CD4-positive, alpha-beta T cell treated with Interleukin-10 for 1 hour (primary cell): ENCODE measurements at regions not wholly inside any gene's neighbourhood (a gene's known extent, or its start where the extent isn't known, plus 50 kb on each side); places are given as distances from the start of the nearest gene placed in this dataset.
"Not testable (repeated sequence)": the region's sequence is repeated elsewhere in the genome, so short reads cannot be mapped to it uniquely, and the experiment has no call there.

Experiments
- DNase-seq: peaks from one replicate; pipeline ENCODE4 v3.0.0-alpha.2; 2020

DNA sequence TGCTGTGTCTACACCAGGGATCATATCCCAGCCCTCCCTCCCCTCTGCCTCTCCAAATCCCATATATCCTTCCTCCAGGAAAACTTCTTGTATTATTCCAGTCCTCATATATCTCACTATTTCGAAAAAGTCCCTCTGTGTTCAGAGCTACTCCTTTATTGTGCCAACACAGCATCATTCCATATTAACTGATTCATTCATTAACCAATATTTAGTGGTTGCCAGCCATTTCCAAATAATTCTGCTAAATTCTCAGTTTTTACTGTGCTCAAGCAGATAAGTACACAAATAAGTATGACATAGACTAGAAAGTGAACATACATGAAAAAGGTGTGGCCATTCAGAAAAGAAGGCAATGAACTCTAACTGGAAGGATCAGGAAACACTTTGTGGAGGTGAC, 241.6 kb upstream of the DUSP10 start:
- DNase-seq, result no peak

DNA sequence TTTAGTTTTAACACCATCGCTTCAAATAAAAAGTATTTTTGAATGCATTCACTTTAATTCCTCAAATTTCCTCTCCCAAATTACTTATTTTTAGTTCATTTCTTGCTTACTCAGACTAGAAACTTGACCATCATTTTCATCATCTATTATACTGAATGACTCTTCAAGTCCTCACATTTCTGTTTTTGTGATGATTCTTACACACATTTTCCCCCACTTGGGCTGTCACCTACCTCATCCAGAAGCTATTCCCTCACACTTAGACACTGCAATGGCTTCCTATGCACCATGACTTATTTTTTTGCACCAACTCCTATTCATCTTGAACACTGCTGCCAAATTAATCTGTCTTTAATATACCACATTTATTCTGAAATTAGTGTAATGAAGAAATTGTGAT, 239.6 kb upstream of the DUSP10 start:
- no peak for DNase-seq

DNA sequence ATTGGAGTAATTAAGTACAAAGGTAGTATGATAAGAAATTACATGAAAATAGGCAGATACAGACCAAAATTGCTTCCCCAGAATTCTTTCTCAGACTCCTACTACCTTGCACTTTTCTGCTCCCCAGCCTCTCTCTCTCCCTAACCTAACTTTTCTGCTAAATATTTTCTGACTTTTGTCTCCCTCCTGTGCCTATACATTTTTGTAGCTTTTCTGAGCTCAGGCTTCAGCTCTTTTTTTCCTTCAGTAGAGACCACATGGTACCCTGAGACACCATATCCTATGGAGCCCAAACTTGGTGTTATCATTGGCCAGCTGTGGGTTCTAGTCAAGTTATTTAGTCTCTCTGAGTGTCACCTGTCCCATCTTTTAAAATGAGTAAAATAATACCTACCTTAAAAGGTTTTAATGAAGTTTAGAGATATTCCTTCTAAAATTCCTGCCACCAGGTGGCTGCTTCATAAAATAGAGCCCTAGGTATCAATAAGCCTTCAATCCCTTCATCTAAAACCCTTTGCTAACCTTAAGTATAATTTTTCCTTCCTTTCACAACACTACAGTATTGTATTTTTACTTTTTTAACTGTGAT, 237.6 kb upstream of the DUSP10 start:
- peak; percentile 4 for DNase-seq

DNA sequence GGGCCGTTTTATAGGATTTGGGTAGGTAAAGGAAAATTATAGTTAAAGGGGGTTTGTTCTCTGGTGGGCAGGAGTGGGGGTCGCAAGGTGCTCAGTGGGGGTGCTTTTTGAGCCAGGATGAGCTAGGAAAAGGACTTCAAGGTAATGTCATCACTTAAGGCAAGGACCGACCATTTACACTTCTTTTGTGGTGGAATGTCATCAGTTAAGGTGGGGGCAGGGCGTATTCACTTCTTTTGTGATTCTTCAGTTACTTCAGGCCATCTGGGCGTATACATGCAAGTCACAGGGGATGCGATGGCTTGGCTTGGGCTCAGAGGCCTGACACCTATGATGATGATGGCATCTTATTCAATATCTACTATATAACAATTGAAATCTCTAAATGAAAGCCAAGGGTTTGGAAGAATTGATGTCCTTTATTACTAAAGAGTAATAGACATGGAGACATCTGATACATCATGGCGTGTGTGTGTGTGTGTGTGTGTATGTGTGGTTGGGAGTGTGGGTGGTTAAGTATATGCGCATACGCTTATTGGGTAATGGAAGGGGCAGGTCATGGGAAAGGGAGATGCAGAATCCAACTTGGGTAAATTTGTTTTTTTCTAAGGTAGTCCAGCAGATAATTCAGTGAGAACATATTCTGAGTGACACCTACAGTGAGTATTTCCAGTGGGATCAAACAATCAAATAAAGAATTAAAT, 236.9 kb upstream of the DUSP10 start:
- not testable (repeated sequence) for DNase-seq

DNA sequence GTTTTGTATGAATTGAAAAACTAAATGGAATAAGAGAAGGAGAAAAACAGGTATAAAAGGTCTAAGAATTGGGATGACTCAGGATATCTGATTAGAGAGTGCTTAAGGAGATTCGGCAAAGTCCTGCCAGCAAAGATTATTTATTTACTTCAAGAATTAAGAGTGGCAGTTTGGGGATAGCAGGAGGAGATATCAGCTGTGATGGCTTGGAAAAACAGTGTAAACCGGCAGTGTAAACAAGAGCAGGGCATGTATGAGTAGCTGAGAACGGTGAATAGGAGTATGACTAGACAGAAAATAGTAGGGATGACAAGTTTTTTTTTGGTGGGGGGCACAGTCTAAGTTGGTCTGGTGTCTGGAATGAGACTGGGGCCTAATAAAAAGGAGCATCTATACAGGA, 231.9 kb upstream of the DUSP10 start:
- not testable (repeated sequence) for DNase-seq

DNA sequence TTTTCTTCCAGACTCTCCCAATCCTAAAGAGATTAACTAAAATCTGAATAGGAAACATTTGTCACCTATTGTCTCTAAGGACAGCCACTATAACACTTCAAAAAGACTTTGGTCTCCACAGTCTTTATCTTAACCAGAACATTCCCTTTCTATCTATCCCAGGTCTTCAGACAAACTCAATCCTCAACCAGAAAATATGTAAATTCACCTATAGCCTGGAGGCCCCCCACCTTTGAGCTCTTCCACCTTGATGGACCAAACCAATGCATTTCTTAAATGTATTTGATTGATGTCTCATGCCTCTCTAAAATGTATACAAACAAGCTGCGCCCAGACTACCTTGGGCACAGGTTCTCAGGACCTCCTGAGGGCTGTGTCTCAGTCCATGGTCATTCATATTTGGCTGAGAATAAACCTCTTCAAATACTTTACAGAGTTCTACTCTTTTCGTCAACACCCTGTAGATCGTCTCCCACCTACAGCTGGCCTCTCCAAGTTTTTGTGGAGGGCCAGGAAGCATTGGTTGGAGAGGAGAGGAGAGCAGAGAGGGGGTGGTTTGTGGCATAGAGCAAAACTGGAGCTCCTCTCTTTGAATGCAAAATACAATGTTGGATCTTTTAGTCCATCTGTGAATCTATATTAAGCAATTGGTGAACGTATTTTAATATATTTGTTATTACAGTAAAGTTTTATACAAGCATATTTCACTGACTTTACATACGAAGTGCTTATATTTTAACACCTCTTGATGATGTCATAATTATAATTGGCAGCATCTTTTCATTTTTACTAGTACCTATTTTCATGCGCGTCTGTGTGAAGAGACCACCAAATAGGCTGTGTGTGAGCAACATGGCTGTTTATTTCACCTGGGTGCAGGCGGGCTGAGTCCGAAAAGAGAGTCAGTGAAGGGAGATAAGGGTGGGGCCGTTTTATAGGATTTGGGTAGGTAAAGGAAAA, 230.7 kb upstream of the DUSP10 start:
- DNase-seq, result no peak

DNA sequence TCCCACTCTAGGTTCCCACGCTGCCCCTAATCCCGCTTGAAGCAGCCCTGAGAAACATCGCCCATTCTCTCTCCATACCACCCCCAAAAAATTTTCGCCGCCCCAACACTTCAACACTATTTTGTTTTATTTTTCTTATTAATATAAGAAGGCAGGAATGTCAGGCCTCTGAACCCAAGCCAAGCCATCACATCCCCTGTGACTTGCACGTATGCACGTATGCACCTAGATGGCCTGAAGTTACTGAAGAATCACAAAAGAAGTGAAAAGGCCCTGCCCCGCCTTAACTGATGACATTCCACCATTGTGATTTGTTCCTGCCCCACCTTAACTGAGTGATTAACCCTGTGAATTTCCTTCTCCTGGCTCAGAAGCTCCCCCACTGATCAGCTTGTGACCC, 229.1 kb upstream of the DUSP10 start:
- not testable (repeated sequence) for DNase-seq

DNA sequence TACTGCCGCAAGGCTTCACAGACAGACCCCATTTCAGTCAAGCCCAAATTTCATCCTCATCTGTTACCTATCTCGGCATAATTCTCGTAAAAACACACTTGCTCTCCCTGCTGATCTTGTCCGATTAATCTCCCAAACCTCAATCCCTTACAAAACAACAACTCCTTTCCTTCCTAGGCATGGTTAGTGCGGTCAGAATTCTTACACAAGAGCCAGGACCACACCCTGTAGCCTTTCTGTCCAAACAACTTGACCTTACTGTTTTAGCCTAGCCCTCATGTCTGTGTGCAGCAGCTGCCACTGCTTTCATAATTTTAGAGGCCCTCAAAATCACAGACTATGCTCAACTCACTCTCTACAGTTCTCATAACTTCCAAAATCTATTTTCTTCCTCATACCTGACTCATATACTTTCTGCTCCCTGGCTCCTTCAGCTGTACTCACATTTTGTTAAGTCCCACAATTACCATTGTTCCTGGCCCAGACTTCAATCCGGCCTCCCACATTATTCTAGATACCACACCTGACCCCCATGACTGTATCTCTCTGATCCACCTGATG, 227.5 kb upstream of the DUSP10 start:
- DNase-seq, result not testable (repeated sequence)

DNA sequence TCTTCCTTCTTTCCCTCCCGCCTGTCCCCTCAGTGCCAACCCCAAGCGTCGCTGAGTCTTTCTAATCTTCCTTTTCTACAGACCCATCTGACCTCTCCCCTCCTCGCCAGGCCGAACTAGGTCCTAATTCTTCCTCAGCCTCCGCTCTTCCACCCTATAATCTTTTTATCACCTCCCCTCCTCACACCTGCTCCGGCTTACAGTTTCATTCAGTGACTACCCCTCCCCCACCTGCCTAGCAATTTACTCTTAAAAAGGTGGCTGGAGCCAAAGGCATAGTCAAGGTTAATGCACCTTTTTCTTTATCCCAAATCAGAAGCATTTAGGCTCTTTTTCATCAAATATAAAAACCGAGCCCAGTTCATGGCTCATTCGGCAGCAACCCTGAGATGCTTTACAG, 225.6 kb upstream of the DUSP10 start:
- DNase-seq, result not testable (repeated sequence)

DNA sequence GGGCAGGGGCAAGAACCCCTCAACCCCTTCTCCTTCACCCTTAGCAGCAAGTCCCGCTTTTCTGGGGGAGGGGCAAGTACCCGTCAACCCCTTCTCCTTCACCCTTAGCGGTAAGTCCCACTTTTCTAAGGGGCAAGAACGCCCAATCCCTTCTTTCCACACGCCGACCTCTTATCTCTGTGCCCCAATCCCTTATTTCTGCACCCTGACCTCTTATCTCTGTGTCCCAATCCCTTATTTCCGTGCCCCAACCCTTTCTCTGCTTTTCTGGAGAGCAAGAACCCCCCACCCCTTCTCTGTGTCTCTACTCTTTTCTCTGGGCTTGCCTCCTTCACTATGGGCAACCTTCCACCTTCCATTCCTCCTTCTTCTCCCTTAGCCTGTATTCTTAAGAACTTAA, 225.0 kb upstream of the DUSP10 start:
- not testable (repeated sequence) for DNase-seq

DNA sequence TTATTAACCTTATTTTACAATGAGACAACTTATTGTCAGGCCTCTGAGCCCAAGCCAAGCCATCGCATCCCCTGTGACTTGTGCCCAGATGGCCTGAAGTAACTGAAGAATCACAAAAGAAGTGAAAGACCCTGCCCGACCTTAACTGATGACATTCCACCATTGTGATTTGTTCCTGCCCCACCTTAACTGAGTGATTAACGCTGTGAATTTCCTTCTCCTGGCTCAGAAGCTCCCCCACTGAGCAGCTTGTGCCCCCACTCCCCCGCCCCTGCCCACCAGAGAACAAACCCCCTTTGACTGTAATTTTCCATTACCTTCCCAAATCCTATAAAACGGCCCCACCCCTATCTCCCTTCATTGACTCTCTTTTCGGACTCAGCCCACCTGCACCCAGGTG, 224.0 kb upstream of the DUSP10 start:
- not testable (repeated sequence) for DNase-seq

DNA sequence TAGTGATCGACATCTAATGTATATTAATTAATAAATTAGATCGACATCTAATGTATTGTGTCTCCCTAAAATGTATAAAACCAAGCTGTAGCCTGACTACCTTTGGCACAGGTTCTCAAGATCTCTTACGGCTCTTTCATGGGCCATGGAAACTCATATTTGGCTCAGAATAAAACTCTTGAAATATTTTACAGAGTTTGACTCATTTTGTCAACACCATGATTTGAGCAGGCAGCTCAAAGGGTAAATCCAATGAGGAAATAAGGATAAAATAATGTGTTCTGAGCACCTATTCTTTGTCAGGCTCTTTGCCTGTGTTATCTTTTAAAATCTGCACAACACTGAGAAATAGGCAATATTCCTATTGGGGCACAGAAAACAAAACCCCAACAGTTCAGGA, 223.4 kb upstream of the DUSP10 start:
- no peak for DNase-seq

DNA sequence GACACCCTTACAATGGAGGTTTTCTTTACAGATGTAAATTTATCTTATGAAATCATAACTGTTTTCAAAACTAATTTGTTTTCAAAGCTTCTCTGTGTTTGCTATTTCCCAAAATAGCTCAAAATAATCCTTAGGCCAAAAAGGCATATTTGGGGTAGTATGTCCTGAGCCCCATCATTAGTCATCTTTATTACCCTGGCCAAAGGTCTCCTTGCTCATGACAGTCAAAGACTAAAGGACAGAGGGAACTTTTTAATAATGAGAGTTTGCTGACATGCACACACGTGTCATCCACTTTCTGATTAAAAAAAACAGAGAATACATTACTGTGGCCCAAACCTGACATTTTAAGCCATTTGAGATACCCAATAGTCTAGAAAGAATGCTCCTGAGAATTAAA, 221.9 kb upstream of the DUSP10 start:
- DNase-seq, result no peak

DNA sequence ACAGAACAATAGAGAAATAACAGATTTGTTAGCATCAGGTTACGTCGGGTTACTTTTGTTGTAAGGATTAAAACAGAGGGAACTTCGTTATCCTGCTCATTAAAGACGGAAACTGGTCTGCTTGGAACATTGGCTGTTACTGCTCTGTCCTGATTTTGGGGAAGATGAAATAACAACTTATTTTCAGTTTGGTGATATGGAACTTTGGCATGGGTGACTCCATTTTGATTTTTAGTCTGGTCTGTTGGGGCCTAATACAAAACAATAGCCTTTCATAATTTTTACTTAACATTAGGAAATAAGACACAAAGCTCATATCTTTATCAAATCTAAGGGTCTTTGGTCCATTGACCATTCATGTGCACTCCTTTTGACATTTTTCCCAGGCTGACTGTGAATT, 220.5 kb upstream of the DUSP10 start:
- DNase-seq, result no peak

DNA sequence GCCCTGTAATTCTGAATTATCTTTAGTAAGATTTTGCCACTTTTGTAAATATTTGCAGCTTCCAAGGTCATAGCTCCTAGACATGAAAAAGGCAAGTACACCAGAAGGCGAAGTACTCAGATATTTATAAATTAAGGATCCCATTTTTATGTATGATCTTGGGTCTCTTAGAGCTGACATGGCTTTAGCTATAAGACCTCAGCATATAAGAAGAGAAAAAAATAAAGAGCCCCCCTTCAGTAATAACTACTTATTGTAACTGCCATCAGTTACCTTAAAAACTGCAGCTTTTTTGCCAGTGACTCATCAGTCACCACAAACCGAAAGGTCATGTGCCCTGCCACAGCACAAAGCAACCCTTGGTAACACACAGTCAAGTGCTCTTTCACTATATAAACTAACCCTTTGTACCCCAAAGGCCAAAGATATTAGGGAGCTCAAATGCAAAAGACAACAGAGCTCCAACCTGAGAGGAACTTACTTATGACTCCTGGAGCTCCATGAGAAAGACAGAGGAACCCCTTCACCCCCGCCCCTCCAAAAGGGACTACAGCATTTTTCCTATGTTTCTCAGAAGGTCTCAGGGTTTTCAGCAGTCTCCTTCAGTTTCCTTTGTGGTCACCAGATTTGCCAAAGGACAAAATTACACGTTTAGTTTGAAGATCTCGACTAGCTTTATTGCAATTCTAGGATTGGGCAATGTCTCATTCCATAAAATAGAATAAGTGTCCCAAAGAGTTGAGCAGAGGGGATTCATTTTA, 219.8 kb upstream of the DUSP10 start:
- DNase-seq, result peak; percentile 24

DNA sequence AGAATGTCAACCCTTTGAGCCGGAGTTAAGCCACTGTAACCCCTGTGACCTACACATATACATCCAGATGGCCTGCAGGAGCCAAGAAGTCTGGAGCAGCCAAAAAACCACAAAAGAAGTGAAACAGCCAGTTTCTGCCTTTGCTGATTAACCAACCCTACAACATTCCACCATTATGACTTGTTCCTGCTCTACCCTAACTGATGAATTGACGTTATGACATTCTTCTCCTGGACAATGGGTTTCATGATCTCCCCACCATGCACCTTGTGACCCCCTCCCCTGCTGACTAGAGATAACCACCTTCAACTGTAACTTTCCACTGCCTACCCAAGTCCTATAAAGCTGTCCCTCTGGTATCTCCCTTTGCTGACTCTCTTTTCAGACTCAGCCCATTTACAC, 216.3 kb upstream of the DUSP10 start:
- DNase-seq, result not testable (repeated sequence)

DNA sequence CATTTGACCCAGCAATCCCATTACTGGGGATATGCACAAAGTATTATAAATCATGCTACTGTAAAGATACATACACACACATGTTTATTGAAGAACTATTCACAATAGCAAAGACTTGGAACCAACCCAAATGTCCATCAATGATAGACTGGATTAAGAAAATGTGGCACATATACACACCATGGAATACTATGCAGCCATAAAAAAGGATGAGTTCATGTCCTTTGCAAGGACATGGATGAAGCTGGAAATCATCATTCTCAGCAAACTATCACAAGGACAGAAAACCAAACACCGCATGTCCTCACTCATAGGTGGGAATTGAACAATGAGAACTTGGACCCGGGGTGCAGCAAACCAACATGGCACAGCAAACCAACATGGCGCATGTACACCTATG, 215.5 kb upstream of the DUSP10 start:
- not testable (repeated sequence) for DNase-seq

DNA sequence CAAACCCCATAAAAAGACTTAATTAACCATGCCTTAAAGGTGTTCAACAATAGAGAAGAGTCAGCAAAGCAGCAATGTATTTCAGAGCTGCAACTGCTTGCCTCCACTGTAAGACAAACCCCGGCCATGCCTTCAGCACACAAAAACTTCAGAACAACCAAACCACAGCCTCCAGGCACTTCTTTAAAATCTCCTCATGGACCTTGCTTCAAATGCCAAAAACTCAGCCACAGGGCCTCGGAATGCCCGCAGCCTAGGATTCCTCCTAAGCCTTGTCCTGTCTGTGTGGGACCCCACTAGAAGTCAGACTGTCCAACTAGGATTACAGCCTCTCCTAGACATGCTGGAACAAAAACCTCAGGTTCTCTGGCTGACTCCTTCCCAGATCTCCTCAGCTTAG, 208.1 kb upstream of the DUSP10 start:
- no peak for DNase-seq

DNA sequence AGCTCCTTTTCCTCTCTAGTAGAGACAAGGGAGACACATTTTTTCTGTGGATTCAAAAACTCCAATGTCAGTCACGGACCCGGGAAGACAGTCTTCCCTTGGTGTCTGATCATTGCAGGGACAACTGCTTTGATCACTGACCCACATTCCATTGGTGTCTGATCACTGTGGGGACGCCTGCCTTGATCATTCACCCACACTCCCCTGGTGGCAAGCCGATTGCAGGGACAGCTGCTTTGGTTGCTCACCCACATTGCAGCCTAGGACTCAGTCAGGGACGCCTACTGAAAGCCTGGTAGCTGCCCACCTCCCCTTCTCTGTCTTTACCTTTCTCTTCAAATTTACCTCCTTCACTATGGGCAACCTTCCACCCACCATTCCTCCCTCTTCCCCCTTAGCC, 206.6 kb upstream of the DUSP10 start:
- DNase-seq, result no peak

DNA sequence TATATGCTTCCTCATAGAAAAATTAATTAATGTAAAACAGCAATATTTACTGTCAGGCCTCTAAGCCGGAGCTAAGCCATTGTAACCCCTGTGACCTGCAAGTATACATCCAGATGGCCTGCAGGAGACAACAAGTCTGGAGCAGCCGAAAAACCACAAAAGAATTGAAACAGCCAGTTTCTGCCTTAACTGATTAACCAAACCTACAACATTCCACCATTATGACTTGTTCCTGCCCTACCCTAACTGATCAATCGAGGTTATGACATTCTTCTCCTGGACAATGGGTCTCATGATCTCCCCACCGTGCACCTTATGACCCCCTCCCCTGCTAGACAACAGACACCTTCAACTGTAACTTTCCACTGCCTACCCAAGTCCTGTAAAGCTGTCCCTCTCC, 205.8 kb upstream of the DUSP10 start:
- no peak for DNase-seq

DNA sequence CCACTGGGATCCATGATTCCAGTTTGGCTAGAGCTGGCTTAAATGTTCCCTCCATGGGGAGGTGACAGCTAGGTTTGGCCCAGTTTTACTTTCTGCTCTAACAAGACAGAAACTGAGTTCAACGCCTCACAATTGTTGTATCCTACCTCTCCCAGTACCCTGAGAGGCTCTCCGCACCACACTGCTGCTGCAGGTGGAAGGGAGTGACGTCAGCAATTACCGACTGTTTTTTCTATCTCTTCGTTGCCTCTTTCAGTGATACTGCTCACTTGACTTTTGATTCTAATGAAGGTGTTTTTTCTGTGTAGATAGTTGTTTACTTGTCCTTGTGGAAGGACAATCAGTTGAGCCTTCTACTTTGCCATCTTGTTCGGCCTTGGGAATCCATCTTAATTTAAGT, 204.9 kb upstream of the DUSP10 start:
- DNase-seq, result no peak

DNA sequence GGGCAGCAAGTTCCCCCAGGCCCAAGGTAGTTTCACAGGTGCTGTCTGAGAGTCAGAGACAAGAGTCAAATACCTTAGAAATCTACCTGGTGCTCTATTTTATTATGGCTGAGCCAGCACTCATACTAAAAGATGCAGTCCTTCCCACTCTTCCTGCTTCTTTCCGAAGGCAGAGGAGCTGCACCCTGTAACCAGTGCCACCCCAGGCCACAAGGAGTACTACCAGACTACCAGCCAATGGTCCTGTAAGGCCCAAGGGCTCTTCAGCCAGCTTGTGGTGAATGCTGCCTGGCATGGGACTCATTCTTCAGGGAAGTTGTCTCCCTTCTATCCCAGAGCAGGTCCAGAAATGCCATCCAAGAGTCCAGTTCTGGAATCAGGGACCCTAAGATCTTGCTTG, 203.8 kb upstream of the DUSP10 start:
- no peak for DNase-seq
